Stimulated activated naive CD8-positive, alpha-beta T cell treated with anti-CD3 and anti-CD28 coated beads, Interleukin-15, Interleukin-2, amounts not matched to agents 100 U/mL and 50 U/mL, for 24 hours (primary cell): ENCODE measurements at regions not wholly inside any gene's neighbourhood (a gene's known extent, or its start where the extent isn't known, plus 50 kb on each side); places are given as distances from the start of the nearest gene placed in this dataset.

Experiments used
- ATAC-seq: fragments of 150-1000 bp; cut with Tn5 transposase; one replicate; pipeline ENCODE4 v1.10.0; 2021
- DNase-seq: peaks from one replicate; pipeline ENCODE4 v3.0.0; 2021

DNA sequence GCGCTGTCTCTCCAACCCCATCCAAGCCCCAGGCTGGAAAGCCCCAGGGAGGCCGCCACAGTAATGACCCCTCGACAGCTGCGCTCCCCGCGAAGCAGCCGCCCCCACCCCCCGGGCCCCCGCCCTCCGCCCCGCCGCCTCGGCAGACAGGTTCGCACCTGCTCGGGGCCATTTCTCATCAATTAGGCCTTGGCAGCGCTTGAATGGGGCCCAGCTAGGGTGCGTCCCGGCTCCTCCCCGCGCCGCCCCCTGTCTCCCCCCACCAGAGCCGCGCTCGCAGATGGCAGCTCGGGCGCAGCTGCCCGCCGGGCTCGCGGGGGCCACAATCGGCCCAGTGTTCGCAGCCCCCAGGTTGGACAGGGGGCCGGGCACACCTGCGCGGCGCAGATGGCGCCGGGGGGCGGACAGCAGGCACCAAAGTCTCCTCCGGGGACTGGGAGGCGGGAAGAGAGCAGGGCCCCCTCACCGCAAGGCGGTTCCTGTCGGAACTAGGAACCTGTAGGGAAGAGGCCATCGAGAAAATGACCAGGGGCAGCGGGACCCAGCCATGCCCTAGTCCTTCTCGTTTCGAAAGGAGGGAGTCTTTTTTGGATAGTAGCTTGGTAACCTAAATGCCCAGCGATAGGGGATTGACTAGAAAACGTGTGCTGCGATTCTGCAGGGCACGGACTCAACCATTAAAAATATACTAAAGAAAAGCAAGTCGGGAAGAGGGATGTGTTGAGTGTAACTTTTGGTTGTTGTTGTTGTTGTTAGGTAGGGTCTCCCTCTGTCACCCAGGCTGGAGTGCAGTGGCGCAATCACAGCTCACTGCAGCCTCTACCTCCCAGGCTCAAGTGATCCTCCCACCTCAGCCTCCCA lies 83.2 kb upstream of the EYA2 start:
- ATAC-seq (no peak), DNase-seq (no peak)

DNA sequence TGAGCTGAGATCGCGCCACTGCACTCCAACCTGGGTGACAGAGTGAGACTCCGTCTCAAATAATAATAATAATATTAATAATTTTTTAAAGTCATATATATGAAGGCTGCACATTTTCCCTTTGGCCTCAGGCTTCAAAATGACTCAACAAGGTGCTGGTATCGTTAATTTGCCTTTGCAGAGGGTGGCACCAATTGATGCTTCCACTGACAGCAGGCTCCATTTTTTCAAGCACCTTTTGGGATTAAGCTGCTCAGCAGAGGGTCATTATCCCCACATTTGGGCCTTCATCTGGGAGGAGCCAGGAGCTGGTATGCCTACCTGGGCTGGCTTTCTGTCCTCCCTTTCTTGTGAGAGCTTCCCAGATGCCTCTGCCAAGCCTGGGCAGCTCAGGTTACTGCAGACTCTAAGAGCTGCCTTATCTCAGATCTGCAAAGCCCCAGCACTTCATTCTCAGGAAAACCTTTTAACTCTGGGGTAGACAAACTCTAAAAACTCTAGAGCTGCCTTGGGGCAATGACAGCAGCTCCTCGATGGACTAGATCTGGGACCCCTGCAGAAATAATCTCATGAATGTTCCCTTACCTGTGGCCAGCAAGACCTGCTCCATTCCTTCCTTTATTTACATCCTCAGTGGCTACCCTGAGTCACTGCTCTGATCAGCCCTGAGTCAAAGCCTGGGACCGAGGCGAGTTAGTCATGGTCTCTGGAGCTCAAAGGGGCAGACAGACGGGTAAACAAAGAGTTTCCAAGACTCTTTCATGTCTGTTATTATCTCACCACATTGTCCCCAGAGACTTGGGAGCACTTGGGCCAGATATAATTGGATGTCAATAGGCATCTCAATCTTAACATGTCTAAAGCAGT lies 80.0 kb upstream of the EYA2 start:
- DNase-seq = no peak
- no peak for ATAC-seq

DNA sequence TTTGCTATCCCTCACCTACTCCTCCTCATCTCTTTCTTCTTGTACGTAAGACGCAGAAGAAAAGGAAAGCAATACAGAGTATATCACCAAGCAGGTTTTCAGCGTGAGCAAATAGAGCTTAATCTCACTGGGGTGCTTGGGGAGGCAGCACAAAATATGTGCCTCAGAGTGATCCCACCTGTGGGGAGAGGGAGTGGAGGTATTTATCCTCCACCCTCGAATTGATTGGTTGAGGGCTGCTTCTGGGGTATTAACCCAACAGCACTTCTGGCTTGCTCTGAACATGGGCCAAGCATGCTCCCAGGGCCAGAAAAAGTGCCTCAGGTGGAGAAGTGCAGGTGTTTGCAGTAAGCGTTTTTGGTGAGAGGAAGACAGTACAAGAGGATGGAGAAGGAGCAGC lies 78.5 kb upstream of the EYA2 start:
- ATAC-seq (no peak), DNase-seq (no peak)

DNA sequence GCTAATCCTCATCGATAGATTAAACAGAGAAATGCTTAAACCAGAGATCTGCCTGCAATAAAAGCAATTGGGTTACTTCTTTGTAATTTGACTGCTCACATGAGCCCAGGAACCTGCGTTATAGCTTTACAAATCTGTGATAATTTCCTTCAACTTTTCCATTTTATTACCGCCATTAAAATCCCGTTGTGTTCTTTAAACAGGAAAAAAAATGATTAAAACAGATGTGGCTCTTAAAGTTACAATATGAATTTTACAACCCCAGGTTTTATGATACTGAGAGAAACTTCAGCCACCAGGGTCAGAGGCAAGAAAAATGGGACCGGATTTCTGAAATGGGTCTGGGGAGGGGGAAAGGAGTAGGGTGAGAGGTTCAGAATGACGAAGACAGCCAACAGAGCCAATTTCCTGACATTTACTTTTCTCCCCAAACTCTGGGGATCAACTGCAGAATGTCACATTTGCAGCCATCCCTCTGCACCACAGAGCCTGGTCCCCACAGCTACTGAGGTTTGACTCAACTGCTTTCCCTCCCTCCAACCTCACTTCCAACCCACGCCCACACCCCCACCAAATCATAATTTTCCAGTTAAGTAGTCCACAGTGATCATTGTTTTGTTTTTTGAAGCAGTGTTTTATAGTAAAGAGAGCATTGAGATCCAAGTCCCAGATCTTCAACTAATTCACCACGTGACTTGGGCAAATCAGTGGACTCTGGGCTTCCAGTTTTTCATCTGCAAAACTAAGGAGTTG lies 77.6 kb upstream of the EYA2 start:
- no peak for DNase-seq
- ATAC-seq = no peak

DNA sequence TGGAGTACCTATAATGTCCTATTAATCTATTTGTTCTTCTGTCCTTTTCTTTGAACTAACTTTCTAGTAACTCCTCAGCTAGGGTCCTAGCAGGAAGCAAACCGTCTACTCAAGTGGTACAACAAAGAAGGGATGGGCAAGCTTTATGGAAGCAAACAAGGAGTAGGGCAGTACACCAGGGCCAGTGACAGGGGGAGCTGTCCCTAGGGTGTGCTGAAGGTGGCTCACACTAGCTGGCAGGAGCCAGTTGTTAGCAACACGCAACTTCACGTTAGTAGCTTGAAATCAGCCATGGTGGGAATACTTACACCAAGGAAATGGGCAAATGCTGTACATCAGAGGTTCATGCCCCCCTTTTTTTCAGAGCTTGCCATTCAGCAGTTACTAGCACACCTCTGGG lies 74.0 kb upstream of the EYA2 start:
- no peak for DNase-seq
- no peak for ATAC-seq

DNA sequence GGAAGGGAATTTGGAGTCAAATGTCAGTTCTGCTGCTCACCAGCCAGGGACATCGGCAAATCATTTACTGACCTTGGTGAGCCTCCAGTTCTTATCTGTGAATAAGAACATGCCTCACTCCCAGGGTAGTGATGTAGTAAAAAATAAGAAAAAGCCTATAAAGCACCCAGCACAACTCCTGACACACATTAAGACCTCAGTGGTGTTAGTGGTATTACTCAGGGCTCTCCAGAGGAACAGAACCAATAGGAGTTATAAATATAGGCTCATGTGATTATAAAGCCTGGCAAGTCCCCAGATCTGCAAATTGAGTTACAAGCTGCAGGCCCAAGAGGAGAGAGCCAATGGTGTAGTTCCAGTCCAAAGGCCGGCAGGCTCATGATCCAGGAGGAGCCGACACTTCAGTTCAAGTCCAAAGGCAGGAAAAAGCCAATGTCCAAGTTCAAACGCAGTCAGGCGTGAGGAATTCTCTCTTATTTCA lies 71.3 kb upstream of the EYA2 start:
- no peak for ATAC-seq
- no peak for DNase-seq

GRCh38 chr20:46823753-46824152 lies 70.9 kb upstream of the EYA2 start:
- DNase-seq (no peak), ATAC-seq (no peak)

DNA sequence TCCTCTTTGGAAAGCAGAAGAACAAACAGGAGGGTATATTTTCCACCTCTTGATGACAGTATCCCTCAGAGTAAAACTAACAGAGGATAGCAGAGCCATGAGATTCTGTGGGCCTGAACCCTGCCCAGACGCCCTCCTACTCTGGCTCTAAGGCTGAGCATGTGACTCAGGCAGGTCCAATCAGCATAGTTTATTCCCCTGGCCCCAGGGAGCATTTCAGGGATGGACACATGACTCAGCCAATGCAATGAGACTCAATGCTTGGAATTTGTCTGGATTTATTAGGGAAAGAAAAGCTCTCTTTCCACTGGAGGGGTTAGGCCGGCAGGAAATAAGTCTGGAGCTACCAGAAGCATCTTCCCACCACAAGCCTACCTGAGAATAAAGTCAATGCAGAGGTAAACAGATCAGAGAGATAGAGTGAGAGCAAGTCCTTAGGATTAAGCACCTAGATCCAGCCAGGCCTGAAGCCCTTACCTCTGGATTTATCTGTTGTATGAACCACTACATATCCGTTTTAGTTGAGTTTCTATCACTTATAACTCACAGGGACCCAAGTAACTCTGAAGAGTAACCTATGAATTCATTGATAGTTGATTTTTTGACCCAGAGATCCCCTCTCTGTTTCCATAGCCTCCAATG lies 68.2 kb upstream of the EYA2 start:
- no peak for ATAC-seq
- no peak for DNase-seq

GRCh38 chr20:46827718-46828458 lies 66.8 kb upstream of the EYA2 start:
- ATAC-seq (no peak), DNase-seq (no peak)

DNA sequence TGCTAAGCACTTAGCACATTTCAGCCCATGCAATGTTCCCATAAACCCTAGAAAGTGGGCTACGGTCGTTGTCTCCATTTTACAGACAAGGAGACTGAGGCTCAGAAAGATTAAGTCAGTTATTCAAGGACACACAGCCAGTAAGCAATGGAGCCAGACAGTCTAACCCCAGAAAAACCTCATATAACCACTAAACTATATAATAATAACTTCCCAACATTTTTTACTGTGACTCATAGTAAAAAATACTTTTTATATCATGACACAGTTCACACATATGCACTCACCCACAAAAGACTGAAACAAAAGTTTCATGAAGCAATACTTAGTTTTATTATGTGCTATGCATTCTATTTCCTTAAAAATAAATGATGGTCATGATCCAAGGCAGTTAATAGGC lies 66.2 kb upstream of the EYA2 start:
- no peak for DNase-seq

GRCh38 chr20:46830886-46831632 lies 63.6 kb upstream of the EYA2 start:
- DNase-seq = no peak
- no peak for ATAC-seq

More for the DNA sequence above, 66.2 kb upstream of the EYA2 start:
- no peak for ATAC-seq

DNA sequence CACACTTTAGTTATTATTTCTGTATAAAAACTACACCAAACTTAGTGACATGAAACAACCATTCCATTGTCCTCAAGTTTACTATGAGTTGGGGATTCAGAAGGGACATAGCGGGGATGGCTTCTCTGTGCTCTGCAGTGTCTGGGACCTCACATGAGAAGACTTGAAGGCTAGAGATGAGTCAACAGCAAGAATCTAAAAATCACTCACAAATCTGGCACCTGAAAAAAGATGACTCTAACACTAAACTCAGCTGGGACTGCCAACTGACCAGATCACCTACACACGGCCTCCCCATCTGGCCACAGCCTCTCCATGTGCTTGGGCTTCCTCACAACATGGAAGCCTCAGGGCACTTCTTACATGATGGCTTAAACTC lies 63.0 kb upstream of the EYA2 start:
- no peak for ATAC-seq

DNA sequence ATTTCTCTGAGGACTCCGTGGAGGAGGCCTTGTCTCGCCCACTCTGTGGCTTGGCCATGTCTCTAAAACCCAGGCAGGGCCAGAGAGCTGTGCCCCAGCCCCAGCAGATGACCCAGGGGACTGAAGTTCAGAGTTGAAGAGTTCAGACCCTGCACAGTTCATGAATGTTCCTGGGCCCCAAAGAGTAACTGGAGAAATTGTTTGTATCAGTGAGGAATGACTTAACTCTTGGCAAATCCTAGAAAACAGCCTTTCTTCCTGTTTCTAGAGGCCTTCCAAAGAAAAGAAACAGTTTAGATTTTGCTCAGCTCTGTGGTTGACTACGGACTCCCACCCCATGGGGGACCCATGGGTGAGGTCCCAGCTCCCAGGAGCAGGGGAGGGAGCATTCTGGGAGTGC lies 62.1 kb upstream of the EYA2 start:
- no peak for DNase-seq
- no peak for ATAC-seq

More for the DNA sequence above, 63.0 kb upstream of the EYA2 start:
- DNase-seq = no peak

DNA sequence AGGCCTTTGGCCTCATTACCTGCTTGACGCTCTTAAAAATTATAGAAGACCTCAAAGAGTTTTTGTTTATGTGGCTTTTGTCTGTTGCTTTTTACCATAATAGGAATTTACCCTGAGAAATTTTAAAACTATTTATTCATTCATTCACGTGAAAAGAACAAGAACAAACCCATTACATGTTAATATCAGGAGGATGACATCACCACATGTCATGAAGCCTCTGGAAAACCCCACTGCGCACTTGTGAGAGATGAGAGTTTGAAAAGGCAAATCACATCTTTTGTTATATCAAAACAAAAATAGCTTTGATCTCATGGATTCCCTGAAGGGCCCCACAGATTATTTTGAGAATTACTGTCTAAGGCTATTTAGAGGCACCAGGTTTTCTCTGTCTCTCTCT lies 61.3 kb upstream of the EYA2 start:
- no peak for ATAC-seq
- no peak for DNase-seq

GRCh38 chr20:46835418-46835817 lies 59.2 kb upstream of the EYA2 start:
- ATAC-seq (no peak), DNase-seq (no peak)

DNA sequence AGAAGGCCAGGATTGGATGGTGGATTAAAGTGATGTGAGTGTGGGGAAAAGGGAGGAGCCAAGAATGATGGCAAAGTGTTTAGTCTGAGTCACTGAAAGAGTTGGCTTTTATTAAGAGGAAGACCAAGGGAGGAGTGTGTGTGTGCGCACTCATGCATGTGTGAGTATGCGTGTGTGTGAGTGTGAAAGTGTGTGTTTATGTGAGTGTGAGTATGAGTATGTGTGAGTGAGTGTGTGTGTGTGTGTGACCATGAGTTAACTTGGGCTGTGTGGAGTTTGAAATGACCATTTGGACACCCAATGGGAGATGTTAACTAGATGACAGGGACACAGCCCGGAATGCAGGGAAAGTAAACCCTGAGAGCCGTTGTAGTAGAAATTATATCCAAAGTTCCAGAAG lies 57.6 kb upstream of the EYA2 start:
- DNase-seq (no peak), ATAC-seq (no peak)

- no peak for DNase-seq
- ATAC-seq = no peak
These were observed 56.6 kb upstream of the EYA2 start for GRCh38 chr20:46838011-46838410.

- ATAC-seq (no peak), DNase-seq (no peak)
These were observed 54.5 kb upstream of the EYA2 start for GRCh38 chr20:46840054-46840729.
